HEK293 (cell line): ENCODE measurements at regions not wholly inside any gene's neighbourhood (a gene's known extent, or its start where the extent isn't known, plus 50 kb on each side); places are given as distances from the start of the nearest gene placed in this dataset.

Experiments
- CTCF ChIP-seq: fragments of 450-650 bp; formaldehyde crosslinking; IDR thresholded peaks from 2 replicates; pipeline ENCODE4 v1.5.1; 2016; ENCODE audit warnings: missing biosample characterization, missing genetic modification characterization
- GLI4 ChIP-seq: fragments of 450-650 bp; formaldehyde crosslinking; IDR thresholded peaks from 2 replicates; pipeline ENCODE4 v1.5.1; 2016; ENCODE audit warnings: missing biosample characterization, missing genetic modification characterization
- TCF7L2 ChIP-seq: IDR thresholded peaks from 2 replicates; pipeline ENCODE4 v1.6.1; 2011; ENCODE audit warnings: low read depth, mild to moderate bottlenecking, inconsistent platforms, low read length, moderate library complexity, borderline replicate concordance
- ZBTB48 ChIP-seq: fragments of 450-650 bp; formaldehyde crosslinking; IDR thresholded peaks from 2 replicates; pipeline ENCODE4 v1.5.1; 2016; ENCODE audit warnings: missing biosample characterization, missing genetic modification characterization
- ZNF132 ChIP-seq: fragments of 450-650 bp; formaldehyde crosslinking; IDR thresholded peaks from 2 replicates; pipeline ENCODE4 v1.5.1; 2017; ENCODE audit warnings: missing biosample characterization, missing genetic modification characterization, borderline replicate concordance
- ZNF362 ChIP-seq: fragments of 450-650 bp; formaldehyde crosslinking; IDR thresholded peaks from 2 replicates; pipeline ENCODE4 v1.5.1; 2016; ENCODE audit warnings: missing biosample characterization, missing genetic modification characterization
- ZNF555 ChIP-seq: fragments of 450-650 bp; formaldehyde crosslinking; conservative IDR thresholded peaks from 2 replicates; pipeline ENCODE4 v1.5.1; 2017; ENCODE audit warnings: missing biosample characterization, mild to moderate bottlenecking, missing genetic modification characterization, inconsistent platforms
- ZNF76 ChIP-seq: fragments of 450-650 bp; formaldehyde crosslinking; IDR thresholded peaks from 2 replicates; pipeline ENCODE4; 2016; ENCODE audit warnings: low read depth, missing biosample characterization, missing genetic modification characterization, borderline replicate concordance

- TF ChIP-seq ZNF132 (tag by site-specific recombination) (no peak), ZNF362 (tag by site-specific recombination) (no peak), TCF7L2 (no peak), ZNF76 (tag by site-specific recombination) (no peak), CTCF (tag by site-specific recombination) (no peak), ZBTB48 (tag by site-specific recombination) (no peak), GLI4 (tag by site-specific recombination) (no peak), ZNF555 (tag by site-specific recombination) (no peak)
Measured at GRCh38 chr2:196516564-196516963, 123.0 kb upstream of the CCDC150 start.
